NCI-H345 treated with DMSO at 0.1 percent for 48 hours (cell line): ENCODE measurements at regions not wholly inside any gene's neighbourhood (a gene's known extent, or its start where the extent isn't known, plus 50 kb on each side); places are given as distances from the start of the nearest gene placed in this dataset.
A peak's percentile ranks its signal among the peaks of the same experiment; 100 is the strongest.

Experiments
- DNase-seq: peaks from one replicate; lab custom pipeline; 2025; ENCODE audit not compliant: unreplicated experiment; lab: John Stamatoyannopoulos, UW

DNA sequence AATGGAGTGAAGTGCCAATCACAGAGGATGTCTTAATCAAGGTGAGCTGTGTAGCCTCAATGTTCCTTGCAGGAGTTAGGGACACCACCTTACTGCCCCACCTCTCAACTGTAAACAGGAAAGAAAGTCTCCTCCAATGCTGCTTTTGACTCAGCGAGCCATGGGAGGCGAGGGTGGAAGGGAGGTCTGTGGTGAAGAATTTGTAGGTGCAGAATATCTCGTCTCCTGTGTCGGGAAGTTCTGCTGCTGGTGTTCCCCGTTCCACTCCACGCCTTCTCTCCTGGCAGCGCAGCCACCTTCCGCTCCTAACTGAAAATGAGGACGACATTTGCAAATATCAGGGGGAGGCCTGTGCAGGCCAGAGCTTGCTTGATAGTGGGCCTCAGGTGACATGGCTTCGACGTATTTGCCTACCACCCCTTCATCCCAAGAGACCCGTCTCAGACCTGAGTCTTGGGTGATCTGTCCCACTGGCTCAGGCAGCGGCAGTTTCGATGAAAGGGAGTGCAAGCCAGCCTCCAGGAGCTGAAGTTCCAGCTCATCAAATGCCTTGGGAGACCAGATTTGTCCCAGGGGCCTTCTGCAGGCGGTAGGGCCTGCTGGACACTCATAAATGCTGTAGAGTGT lies 368.3 kb upstream of the C1orf174 start:
- no peak for DNase-seq

DNA sequence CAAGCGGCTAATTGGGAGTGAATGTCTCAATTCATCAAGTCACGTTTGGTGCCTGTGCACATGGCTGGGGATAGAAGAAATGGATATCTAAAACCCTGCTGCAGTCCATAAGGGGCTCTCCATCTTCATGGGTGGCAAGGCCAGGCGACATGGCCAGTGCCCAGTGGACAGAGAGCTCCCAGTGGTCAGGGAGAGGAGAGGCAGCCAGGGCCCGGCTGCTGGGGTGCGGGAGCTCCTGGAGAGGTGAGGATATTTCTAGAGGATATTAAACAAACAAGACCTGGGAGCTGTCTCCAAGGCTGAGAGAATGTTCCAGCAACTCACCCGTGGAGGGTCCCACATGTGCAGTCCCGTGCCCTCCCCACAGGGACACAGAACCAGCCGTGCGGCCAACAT lies 368.8 kb upstream of the C1orf174 start:
- DNase-seq: no peak

DNA sequence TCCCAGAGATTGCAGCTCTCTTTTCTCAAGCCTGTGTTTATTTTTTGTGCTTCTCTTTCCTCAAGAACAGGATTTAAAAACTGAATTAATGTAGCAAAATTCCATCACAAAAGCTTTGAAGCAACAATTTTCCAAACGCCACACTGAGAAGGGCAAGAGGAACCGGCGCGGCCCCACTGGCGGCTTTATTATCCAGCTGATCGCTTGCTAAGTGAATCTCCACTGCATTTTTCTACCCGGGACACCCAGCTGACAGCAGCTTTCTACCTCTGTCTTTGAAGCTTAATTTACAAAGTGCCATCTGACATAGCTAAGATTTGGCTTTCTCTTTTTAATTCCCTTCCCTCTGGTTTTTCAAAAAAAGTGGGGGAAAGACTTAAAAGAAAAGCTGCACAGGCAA lies 369.3 kb upstream of the C1orf174 start:
- DNase-seq: no peak

DNA sequence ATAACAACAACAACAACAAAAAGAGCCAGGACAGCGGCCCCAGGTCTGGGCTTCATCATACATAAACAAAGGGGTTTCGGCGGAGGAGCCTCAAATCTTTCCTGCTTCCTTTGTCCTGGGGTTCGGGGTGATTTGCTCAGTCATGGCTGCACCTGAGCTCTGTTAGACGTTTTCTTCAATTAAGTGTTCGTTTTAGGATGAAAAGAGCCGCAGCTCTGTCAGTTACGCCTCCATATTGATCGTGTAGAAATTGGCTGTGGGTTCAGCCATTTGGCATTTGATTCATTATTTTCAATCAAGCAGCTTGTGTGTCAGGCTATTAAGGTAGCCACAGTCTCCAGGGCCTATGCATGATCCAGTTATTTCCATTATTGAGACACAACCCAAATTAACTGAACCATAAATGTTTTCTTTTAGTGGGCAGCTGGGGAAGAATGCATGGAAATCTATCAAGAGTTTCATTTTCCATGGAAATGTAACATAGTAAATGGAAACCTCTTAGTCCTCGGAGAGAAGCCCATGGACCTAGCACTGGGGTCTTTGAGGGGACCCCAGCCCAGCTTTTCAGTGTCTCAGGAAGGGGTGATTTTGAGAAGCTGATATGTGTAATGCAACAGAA lies 370.0 kb upstream of the C1orf174 start:
- no peak for DNase-seq

DNA sequence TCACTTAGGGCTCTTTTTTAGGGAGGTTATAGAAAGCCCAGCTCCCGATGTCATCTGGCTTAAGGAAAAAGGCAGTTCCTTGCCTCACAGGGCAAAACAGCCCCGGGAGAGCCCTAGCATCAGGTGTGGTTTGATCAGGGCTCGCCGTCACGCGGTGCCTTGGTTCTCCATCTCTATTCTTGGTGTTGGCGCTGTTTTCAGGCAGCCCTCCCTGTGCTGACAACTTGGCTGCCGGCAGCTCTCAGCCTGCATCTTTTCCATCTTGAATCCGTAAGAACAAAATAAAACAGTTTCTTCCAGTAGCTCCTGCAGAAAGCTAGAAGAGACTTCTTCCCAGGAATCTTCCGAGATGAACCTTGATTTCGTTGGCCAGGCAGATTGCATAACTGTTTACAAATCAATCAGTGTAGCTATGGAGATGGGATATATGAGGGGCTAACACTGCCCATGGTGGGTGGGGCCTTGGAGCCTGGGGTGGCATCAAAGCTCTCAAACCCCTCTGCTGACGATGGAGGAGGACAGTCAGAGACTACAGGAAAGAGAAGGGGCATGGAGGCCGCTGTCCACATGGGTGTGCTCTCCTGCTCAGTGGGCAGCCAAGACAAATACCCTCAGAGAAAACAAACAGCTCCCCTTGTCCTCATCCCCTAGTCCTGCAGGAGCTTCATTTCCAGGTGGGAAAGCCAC lies 370.7 kb upstream of the C1orf174 start:
- no peak for DNase-seq

DNA sequence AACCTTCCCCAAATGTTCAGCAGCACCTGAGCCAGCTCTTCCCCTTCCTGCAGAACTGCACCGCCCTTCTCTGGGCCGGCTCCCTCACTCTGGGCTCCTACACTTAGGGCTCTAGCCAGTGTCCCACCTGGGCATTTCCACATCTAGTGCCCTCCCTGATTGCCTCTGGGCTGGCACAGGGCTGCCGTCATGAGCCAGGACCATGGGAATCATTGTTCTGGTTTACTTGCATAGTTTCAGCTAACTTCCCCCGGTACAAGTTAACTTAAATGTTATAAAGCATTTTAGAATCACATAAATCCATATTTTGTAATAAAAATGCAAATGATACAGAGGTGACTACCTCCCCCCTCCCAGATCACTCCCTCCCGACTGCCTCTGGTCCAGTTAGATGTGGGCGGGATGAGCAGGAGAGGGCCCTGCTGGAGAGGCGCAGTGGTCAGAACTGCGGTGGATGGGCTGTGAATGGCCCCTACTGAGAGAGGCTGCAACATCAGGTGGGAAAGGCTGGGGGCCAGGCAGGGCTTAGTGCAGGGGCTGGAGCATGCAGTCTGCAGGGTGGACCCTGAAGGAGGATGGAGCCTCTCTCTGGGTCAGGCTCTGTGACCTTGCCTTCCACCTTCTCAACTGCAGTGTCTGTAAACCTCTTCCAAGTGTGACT lies 371.4 kb upstream of the C1orf174 start:
- DNase-seq: no peak

DNA sequence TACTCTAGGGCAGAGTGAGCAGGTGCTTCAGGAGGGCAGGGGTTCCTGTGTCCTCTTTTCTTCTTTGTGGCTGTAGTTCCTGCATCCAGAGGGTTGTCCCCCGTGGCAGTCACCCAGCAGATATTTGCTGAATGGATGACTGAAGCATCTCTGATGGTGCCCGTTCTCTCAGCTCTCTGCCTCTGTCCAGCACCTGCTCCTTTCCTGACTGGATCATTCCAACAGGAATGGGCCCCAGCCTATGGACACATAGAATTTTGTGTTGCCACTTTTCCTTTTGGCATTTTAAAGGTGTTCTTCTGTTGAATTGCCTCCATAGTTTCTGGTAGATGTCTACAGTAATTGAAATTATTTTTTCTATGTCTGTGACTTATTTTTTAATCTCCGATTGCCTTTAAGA lies 372.5 kb upstream of the C1orf174 start:
- DNase-seq: no peak

DNA sequence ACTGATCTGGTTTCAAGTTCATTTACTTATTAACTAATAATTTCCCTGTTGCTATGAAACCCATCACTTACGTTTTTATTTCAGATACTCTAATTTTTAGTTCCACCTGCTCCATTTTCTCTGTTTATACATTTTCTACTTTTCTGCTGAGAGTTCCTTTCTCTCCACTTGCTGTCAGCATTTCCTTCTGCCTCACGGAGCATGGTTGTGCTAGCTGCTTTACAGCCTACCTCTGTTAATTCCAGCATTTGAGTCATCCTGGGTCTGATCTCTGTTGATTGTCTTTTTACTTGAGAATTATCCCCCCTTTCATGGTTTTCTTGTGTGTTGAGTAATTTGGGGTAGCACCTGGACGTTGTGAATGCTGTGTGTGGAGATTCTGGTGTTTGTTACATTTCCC lies 373.2 kb upstream of the C1orf174 start:
- DNase-seq: no peak

DNA sequence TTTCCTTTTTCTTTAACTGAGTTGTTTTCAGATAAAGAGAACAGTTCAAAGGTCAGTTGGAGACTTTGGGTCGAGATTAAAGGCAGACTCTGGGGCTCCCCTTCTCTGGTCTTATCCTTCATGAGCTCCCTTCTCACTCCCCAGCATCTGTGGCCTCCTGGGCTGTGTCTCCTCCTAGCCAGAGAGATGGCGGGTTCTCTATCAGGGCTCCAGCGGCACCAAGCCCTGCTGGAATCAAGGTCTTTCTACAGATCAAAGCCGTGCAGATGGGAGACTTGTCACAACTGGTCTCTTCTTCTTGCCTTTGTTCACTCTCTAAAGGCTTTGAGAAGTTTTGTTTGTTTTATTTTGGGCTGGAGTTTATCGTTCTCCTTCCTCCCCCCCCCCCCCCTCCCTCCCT lies 373.7 kb upstream of the C1orf174 start:
- no peak for DNase-seq

DNA sequence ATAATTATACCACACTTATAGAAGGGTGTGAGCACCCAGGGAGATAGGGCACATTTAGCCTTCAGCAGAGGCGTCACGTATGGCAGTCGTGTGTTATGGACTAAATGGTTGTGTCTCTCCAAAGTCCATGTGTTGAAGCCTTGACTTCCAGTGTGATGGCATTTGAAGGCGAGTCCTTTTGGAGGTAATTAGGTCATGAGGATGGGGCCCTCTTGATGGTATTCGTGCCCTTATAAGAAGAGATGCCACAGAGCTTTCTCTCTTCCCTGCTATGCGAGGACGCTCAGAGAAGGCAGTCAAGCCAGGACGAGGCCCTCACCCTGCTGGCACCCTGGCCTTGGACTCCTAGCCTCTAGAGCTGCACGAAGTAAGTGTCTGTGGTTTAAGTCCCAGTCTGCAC lies 375.0 kb upstream of the C1orf174 start:
- no peak for DNase-seq

DNA sequence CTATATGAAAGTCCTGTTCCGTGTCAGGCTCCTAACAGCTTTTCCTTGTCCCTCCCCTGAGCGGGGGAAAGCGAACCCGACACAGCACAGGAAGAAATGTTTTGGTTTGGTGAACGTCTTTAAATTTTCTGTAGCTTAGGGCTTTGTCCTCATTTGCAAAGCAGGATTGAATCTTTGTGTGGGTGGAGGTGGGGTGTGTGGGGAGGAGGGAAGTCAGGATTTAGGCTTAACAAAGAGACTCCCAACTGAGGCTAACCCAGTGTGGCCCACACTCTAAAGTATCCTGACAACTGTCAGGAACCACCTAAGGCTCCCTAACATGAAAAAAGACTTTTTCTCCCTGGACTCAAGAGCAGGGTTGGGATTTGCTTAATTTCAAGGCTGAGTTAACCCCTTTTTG lies 376.2 kb upstream of the C1orf174 start:
- no peak for DNase-seq

DNA sequence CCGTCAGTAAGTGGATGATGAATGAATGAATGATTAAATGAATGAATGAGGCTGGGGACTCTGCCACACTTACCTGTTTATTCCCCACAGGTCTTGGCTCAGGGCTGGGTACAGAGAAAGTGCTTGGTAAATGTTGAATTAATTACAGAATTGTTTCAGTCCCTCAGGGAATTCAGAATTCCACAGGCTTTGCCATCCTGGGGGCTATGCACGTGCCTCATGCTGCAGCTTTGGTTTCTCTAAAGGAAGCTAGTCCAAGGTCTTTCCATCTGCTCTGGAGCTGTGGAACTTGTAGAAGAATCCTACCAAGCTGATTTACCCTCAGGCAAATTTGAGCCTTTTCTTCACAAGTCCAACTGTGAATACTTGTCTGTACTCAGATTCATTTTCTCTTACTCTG lies 376.8 kb upstream of the AJAP1 start:
- no peak for DNase-seq

DNA sequence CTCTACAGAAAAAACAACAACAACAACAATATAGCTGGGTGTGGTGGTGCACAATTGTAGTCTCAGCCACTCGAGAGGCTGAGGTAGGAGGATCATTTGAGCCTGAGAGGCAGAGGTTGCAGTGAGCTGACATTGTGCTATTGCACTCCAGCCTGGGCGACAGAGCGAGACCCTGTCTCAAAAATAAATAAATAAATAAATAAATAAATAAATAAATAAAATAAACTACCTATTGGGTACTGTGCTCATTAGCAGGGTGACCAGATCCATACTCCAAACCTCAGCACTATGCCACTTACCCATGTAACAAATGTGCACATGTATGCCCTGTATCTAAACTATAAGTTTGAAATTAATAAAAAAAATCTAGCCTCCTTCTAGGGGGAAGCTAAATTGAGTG lies 369.4 kb upstream of the AJAP1 start:
- DNase-seq: no peak

DNA sequence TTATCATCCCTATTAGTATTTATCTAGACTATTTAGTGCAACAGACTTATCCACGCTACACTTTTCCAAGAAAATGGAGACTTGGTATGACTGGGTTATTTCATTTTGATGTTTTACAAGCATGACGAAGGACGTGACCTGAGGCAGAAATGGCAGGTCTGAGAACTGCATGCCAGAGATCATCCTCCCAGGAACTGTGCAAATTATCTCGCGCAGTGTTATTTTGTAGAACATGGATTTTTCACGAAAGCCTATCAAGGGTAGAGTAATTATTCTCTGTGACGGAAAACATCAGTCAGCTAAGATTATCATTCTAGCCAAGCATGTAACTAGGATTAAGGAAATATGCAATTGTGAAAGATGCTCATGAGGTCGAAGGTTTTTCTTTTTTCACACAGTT lies 361.5 kb upstream of the AJAP1 start:
- DNase-seq: no peak

DNA sequence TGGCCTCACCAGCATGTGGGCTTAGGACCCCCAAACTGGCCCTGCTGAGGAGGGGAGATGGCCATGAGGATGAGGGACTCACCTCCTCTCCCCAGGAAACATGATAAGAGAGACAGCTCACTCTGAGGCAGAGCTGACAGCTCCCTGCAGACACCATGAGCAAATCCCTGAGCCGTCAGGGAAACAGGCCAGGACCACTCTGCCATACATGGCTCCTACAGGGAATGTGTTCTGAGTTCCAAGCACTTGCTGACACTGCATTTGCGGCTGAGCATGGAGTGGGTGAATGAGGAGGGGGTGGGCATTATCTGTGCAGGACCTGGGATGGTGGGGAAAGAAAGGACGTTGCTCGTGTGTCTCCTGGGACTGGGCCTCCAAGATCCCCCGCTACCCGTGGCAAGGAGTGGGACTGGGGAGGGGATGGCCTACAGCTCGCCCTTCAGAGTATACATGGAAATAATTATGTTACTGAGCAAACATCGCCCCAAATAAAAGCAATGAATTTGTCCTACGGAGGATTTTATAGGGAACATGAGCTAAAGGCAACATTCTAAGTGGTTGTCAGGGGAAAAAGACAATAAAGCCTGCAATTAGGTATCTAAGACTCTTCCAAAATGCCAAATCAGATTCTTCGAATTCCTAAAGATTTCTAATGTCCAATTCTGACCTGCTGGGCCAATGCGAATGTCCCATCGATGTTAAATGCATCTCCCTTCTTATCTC lies 355.9 kb upstream of the AJAP1 start:
- no peak for DNase-seq

DNA sequence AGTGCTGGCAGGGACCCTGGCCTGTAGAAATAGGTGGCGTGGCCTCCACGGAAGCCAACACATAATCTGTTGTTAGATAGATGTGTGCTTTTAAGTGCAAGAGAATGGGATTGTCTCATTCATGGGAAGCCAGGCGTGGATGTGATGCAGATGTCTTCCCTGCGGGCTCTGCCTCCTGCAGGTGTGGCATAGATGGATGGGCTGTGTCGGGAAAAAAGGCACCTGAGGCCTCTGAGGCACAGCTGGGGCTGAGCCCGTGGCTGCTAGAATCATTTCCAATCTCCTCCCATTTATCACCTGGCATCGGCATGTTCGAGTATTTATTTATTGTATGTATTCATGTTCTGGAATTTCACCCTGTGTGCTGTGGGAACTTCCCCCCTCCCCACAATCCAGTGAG lies 353.4 kb upstream of the AJAP1 start:
- DNase-seq: peak; percentile 95

DNA sequence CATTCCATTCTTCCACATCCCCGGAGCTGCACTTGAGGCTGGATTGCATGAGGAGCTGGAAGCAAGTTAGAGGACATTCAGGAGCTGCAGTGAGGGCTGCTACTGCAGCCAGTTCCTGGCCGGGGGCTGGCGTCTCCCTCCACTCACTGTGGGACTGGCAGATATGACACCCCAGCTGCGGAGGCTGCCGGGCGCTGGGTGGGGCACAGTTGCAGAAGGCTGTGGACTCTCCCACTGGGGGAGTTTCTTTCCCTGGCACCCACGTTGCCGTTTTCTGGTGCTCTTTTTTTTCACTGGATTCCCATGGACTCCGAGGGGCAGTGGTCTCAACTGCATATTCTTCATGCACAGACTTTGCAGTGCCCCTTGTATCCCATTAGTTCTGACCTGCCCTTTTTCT lies 351.1 kb upstream of the AJAP1 start:
- DNase-seq: no peak

DNA sequence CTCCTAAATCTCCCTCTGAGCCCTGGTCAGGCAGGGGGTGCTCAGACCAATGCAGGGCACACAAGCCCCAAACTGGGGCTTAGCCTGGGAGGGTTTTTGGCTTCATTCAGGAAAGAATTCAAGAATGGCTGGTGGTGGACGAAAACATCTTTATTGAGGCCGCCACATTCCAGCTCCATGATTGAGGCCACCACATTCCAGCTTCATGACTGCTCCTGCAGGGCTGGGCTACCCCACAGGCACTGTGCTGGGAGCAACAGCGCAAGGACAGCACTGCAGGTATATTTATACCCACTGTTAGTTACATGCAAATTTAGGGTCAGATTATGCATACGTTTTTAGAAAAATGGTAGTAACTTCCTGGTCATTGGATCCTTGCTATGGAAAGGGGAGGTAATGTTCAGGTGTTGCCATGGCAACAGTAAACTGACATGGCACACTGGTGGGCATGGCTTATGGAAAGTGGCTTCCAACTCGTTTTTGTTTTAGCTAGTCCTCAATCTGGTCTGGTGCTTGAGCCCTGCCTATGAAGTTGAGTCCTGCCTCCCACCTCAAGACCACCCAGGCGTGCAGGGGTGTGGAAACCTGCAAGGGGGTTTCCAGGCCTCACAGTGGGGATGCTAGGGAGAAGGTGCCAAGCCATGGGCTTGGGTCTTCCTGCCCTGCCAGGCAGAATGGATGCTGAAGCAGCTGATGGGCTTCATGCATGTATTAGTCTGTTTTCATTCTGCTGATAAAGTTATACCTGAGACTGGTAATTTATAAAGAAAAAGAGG lies 348.7 kb upstream of the AJAP1 start:
- DNase-seq: no peak

DNA sequence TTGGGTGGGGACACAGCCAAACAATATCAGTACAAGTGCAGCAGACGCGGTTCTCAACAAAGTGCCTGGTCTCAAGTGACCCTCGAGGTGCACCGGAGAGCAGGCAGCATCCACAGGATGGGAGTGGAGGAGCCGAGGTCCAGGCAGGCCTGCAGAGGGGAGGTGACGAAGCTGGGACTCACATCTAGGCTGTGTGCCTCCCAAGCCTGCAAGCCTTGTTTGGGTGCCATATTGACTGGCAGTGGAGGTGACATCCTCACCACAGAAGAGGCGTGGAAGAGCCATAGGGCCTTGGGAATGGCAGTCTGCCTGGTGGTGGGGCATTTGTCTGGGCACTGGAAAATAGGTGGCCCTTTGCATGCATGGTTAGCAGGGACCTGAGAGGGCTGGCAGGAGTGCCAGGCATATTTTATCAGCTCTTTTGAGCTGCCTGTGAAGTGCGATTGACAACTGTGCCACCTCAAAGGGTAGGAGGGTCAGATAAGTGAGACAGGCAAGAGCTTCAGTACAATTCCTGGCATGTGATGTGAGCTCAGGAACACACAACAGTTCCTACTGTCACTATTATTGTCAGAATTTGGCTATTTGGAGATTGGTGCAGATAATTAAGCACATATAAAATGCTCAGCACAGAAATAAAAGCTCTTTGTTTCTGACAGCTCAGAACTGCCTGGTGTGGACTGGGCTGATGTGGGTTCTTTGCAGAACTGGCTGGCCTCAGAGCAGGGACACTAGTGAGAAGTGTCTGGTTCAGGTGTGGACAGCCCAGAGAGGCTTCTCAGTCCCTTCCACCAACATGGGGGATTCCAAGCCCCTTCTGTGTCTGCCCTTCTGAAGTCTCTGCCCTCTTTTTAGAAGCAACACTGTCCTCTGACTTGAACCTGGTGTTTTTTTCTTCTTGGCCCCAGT lies 347.6 kb upstream of the AJAP1 start:
- no peak for DNase-seq

DNA sequence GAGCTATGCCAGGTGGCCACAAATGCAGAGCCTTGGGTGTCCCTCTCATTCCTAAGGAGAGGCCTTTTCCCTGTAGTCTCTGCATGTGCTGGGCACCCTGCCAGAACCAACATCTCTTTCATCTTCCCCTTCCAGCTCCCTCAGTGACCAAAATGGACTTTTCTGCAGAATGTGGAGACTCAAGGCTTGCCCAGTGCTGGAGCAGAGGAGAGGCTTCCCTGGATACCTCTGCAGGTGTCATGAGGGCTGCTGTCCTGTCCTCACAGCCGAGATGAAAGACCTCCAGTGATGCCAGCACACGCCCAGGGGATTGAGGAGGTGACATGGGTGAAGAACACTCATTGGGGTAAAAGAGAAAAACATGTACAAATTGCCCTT lies 347.0 kb upstream of the AJAP1 start:
- no peak for DNase-seq
